HG02642 (cell line): ENCODE measurements at regions not wholly inside any gene's neighbourhood (a gene's known extent, or its start where the extent isn't known, plus 50 kb on each side); places are given as distances from the start of the nearest gene placed in this dataset.
A peak's percentile ranks its signal among the peaks of the same experiment; 100 is the strongest.

Experiments
- ATAC-seq: cut with Tn5 transposase; IDR thresholded peaks from one replicate; pipeline ENCODE4 v1.9.1; 2021; ENCODE audit warnings: mild to moderate bottlenecking; ENCODE audit not compliant: unreplicated experiment, poor library complexity

- no peak for ATAC-seq
Measured at GRCh38 chr5:153084511-153084910, 406.0 kb upstream of the GRIA1 start.

DNA sequence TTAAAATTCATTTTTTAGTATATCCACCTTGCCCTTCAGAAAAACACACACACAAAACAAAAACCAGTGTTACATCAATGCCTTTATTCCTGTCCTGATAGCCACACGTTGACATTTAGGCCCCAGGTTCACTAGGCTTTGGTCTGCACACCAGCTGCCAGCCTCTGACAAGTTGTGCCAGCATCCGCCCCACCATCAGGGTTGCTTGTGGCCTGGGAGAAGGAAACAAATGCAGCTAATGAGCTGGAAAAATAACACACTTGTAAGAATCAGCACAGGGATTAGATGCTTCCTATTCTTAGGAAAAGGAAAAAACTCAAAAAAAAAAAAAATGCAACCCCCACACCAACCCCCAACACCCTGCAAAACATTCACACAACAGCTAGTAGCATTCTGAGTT lies 404.0 kb upstream of the GRIA1 start:
- ATAC-seq, result no peak

DNA sequence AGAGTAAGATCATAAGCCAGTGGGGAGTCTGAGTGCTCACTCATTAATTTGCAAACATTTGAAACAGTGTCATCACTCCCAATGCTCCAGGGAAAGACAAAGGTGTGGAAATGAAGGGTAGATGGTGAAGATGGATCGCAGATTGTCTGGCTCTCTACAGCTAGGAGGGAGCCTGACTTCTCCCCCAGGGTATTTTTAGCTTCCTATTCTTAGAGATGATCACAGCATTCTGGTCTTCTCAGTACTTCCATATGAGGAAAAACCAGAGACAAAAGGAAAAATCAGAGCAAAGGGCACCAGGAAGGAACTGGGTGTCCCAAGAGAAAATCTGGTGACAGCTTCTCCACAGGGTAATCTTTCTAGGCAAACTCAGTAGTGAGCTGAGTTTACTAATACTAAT lies 401.9 kb upstream of the GRIA1 start:
- ATAC-seq, result no peak

- no peak for ATAC-seq
Measured at GRCh38 chr5:153094333-153094732, 396.1 kb upstream of the GRIA1 start.

- ATAC-seq, result no peak
Measured at GRCh38 chr5:153096381-153096780, 394.1 kb upstream of the GRIA1 start.

GRCh38 chr5:153099328-153099727 lies 391.1 kb upstream of the GRIA1 start:
- no peak for ATAC-seq

- no peak for ATAC-seq
Measured at GRCh38 chr5:153101235-153102180, 389.0 kb upstream of the GRIA1 start.

- ATAC-seq, result no peak
Measured at GRCh38 chr5:153116916-153117315, 373.6 kb upstream of the GRIA1 start.

GRCh38 chr5:153118018-153118417 lies 372.5 kb upstream of the GRIA1 start:
- ATAC-seq, result no peak

GRCh38 chr5:153122403-153122802 lies 368.1 kb upstream of the GRIA1 start:
- ATAC-seq, result no peak

- ATAC-seq, result no peak
Measured at GRCh38 chr5:153130296-153130695, 360.2 kb upstream of the GRIA1 start.

GRCh38 chr5:153135411-153135810 lies 355.1 kb upstream of the GRIA1 start:
- ATAC-seq, result no peak

GRCh38 chr5:153136910-153137614 lies 353.4 kb upstream of the GRIA1 start:
- no peak for ATAC-seq

DNA sequence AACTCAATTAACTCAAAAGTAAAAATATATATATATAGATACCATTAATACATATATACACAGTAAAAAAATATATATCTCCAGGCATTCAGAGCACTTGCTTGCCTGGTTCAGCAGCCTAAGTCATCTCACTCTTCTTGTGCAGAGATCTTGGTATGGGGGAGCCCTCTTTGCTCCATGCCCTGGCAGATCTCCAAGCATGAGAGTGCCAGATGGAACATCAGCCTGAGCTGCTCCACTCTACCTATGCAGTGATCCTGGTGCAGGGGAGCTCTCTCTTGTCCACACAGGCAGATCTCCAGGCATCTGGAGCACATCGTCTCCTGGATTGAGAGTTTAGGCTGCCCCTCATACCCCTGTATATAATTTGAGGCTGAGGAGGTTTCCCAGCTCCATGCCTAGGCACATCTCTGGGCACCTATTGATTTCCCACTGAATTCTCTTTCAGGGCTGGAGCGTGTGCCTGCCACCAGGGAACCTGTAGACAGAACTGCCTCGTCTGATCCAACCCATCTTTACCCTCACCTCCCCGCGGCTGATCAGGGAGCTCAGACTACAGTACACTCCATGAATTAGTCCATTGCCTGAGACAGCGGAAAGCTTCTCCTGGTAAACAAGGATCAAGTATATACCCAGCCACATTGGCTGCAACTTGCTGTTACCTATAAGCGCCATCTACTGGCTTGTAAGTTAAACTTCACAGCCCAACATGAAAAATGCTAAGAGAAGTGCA lies 342.4 kb upstream of the GRIA1 start:
- peak; percentile 70 for ATAC-seq

GRCh38 chr5:153148624-153148976 lies 341.9 kb upstream of the GRIA1 start:
- ATAC-seq, result no peak

- ATAC-seq, result no peak
Measured at GRCh38 chr5:153151558-153151957, 338.9 kb upstream of the GRIA1 start.

- no peak for ATAC-seq
Measured at GRCh38 chr5:153153086-153153485, 337.4 kb upstream of the GRIA1 start.

DNA sequence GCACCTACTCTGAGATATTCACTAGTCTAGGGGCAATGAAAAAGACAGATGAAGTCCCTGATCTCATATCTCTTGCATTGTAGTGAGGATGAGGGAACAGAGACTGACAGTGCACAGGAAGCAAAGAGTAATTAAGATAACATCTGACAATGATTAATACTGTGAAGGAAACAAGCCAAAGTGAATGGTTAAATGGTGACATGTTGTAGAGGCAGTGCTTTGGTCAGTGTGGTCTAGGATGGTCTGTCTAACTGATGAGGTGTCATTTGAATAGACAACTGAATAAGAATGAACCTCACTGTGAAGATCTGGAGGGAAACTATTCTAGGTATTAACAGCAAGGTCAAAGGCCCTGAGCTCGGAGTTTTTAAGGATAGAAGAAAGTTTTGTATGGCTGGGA lies 333.3 kb upstream of the GRIA1 start:
- no peak for ATAC-seq

DNA sequence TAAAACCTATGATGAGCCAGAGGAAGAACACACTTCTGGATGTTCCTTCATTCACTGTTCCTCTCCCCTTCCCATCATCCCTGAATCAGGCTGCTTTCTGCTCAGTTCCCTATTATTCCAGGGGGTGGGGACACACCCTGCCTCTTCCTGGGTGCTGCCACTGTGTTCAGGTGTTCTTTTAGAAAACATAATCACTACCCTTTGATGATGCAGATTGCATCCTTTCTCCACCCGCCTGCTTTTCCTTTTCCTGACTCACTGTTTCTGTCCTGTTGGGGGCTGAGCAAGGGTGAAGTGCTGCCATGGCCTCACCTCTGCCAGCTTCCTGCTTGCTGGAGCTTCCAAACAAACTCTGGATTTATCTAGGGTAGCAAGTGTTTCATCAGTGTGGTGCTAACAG lies 331.9 kb upstream of the GRIA1 start:
- ATAC-seq, result no peak

DNA sequence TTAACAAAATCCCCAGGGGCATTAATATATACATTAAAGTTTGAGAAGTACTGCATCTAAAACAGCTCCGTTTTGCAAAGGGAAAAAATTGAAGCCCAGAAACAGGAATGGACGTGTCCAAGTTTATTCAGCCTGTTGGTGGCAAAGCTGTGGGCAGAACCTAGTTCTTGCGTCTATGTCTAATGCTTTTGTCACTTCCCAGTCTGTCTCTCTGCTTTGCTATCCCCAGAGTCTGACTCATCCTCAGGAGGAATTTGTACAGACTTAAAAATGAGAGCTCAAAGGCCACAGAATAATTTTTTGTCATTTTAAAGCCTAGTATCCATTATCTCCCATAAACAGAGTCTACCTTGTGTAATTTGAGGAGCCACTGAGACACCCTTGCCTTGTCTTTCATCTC lies 330.9 kb upstream of the GRIA1 start:
- ATAC-seq, result no peak

GRCh38 chr5:153168241-153168640 lies 322.2 kb upstream of the GRIA1 start:
- no peak for ATAC-seq
